HG02840 (cell line): ENCODE measurements at regions not wholly inside any gene's neighbourhood (a gene's known extent, or its start where the extent isn't known, plus 50 kb on each side); places are given as distances from the start of the nearest gene placed in this dataset.

Experiments
- ATAC-seq: cut with Tn5 transposase; IDR thresholded peaks from one replicate; pipeline ENCODE4 v1.9.1; 2021; ENCODE audit warnings: mild to moderate bottlenecking, moderate library complexity, moderate number of reproducible peaks; ENCODE audit not compliant: unreplicated experiment, low FRiP score

DNA sequence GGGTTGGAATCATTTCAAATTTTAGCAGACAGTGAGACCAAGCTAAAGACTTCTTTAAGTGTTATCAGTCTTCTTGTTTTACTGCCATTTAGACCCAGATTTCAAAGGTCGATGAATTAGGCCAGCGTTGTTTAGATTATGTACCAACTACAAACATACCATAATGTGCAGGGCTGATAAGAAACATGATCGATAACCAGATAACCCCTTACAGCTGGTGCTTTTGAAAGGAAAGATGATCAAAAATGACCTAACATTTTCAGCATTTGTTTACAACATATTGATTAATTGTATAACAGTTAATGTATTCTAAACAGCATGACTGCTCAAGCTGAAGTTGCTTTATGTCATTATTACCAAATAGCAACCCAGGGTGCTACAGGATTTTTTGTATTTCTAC, 400.4 kb upstream of the FAM241A start:
- no peak for ATAC-seq

DNA sequence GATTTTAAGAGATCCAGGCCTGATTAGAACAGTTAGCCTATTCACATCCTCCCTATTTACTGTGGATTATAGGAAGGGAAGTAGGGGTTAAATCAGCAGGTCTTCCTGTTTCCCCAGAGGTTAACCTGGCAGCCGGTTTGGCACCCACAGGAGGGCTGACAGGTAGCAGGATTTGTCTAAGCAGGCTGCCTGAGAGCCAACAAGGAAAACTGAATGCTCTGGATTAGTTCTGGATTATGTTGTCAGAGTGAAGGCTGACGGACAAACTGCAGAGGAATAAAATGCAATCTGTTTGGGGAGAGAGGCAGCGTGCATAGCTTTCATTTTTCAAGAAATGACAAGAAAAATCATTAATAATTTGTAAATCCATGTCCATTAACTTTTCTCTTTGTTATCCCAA, 397.1 kb upstream of the FAM241A start:
- ATAC-seq = no peak

DNA sequence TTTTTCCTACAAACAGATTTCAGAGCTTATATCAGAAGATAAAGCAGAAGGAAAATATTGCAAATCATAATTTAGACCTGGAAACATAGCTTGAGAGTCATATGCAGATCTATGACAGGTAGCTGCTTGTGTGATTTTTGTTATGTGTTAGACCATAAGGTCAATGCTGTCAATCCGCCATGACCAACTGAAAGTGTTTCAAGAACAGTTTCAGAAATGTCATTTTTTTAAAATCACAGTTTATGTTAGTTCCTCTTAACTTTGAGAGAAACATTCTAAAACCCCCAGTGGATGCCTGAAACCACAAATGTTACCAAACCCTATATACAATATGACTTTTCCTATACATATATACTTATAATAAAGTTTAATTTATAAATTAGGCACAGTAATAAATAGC, 391.3 kb upstream of the FAM241A start:
- ATAC-seq = no peak

DNA sequence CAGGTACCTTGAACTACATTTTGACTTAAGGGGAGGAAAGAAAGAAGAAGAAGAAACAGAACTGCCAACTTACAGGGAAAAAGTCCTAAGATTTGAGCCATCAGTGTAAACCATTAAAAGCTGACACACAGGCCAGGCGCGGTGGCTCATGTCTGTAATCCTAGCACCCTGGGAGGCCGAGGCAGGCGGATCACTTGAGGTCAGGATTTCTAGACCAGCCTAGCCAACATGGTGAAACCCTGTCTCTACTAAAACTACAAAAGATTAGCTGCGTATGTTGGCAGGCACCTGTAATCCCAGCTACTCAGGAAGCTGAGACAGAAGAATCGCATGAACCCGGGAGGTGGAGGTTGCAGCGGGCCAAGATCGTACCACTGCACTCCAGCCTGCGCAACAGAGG, 389.7 kb upstream of the FAM241A start:
- ATAC-seq = no peak

DNA sequence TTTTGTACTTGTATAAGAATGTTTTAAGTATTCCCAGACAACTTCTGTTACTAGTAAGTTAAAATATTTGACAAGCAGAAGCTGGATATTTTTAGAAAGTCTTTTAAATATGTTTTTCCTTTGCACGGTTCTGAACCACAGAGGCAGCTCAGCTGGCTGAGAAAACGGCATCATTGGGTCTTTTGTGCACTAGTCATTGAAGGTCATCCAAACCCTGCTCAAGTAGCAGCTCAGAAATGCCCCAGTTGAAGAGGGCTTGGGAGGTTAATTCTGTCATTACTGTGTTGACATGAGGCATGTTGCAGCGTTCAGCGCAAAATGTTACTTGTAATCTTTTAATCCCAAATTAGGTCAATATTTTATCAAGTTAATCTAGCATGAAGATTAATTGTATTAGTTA, 383.7 kb upstream of the FAM241A start:
- no peak for ATAC-seq

DNA sequence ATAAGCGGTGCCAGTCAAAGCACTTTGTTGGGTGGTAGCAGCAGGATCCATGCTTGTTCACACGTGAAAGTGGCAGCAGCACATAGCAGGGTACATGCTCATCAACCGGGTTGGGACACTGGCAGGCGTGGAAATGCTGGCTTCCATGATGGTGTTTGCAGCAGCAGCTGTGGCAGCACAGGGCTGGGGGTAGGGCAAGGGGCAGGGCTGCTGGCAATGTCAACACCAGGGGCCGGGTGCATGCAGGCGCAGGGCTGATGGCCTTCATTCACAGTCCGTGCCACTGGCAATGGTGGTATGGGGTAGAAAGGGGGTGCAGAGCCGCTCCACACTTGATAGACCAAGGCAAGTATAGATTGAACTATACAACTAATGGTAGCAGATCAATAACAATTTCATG, 374.7 kb upstream of the FAM241A start:
- ATAC-seq = no peak

- ATAC-seq = no peak
These were observed 371.4 kb upstream of the FAM241A start for GRCh38 chr4:111773858-111774257.

- ATAC-seq = no peak
These were observed 369.5 kb upstream of the FAM241A start for GRCh38 chr4:111775556-111776297.

DNA sequence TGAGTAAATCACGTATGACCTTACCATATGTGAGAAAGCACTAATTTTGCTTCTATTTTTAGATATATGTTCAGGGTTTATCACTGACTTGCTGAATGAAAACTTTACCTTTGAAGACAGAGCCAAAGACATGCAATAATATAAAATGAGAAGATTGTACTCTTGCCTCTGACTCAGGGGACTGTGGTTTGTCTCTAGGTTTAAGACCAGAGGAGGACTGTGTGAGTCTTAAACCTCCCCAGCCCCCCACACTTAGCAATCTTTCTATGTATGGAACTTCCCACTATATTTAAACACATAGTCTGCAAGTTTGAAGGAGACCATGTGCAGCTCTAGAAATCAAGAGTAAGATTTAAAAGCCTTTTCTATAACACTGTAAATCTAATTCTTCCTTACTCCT, 368.7 kb upstream of the FAM241A start:
- no peak for ATAC-seq

DNA sequence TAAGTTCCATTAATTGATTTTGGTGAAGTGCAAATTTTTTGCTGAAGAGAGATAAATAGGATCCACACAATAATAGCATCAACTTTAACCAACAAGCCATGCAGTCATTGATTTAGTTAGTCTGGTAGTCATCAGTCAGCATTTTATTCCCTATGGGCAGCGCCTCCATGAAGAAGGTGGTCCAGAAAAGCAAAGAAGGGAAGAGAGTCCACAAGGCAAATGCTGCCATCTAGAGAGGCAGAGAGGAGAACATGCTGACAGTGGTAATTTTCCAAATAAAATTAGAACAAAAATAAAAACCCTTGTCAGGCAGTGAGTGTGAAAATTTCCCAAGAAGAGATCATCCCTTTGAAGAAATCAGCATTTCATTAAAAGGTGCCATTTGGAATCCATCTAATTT, 366.7 kb upstream of the FAM241A start:
- ATAC-seq = no peak

- no peak for ATAC-seq
These were observed 364.3 kb upstream of the FAM241A start for GRCh38 chr4:111780965-111781364.

DNA sequence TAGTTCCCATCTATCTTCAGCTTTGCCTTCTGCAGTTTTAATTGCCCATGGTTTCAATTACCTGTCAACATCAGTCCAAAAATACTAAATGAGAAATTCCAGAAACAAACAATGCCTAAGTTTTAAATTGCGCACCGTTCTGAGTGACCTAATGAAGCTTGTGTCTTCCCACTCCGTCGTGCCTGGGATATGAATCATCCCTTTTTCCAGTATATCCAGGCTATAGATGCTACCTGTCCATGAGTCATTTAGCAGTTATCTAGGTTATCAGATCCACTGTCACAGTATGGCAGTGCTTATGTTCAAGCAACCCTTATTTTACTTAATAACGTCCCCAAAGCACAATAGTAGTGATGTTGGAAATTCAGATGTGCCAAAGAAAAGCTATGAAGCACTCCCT, 363.6 kb upstream of the FAM241A start:
- ATAC-seq = no peak

- ATAC-seq = no peak
These were observed 357.2 kb upstream of the FAM241A start for GRCh38 chr4:111788099-111788498.

DNA sequence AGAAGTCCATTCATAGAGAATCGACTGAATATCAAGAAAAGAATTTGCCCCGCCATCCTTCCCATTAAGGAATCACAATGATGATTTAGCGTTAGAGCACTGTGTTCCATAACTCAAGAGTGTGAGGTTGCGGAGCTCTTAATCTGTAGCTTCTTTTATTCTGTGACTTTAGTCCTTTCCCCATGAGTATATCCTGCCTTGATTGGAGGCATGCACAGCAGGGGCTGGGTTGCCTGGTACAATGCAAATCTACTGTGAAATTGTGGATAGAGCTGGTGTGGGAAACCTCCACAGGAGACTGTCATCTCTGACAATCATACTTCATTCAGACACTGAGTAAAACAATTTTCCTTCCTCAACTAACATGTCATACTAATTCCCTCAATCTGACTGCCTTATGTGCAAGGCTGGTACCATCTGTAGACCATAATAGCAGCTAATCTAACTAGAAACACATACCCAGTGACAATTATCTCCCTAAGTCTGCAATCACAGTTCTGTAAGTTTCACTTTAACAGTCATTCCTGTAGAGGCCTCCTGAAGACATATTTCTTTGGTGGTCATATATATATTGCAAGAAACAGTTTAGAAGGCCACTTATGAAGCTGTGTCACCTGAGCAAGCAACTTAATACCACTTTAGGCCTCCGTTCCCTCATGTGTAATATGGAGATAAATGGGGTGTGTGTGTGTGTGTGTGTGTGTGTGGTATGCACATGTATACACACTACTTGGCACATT, 355.2 kb upstream of the FAM241A start:
- no peak for ATAC-seq

DNA sequence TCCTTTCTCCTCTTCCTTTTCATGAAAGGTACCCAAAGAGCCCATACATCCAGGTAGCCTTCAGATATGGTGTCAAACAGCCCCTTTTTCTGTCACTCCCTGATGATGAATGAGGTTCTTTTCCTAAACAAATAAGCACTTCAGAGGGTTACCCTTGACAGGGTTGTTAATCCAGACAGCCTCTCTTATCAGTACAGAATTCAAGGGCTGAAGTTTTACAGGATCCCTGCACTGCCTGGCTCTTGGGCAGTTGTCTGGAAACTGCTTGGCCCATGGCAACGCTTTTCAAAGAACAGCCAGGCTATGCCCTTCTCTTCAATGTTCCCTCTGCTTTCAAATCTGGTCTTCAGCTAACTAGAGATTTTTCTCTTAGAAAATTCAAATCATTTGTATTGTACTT, 352.6 kb upstream of the FAM241A start:
- no peak for ATAC-seq

DNA sequence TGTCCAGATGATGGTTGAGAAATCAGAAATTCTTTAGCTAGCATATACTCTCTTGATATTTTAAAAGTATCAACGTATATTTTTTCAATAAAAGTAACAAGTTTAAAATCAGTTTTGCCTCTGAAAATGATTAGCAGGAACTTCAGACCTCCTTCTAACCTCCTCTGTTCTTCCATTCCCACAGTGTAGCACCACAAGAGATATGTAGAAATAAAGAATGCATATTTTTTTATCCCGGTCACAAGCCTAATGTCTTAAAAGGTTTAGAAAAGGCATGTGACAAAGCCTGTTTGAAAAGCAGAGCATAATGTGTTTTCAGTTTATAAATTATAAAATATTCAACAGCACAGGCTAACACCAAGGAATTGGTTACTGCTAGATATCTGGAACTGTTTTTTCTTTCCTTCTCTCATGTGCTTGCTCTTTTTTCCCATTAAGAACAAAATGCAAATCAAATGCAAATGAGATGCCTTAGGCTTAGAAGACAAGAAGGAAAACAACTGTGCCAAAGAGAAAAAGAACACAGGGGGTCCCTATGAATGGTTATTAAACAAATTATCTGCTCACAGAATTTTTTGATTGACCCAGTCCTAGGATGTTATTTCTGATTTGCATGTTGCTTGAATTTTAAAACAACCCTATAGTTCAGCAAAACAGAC, 351.7 kb upstream of the FAM241A start:
- no peak for ATAC-seq

GRCh38 chr4:111797455-111798163, 347.6 kb upstream of the FAM241A start:
- no peak for ATAC-seq

GRCh38 chr4:111798840-111799239, 346.4 kb upstream of the FAM241A start:
- ATAC-seq = no peak

DNA sequence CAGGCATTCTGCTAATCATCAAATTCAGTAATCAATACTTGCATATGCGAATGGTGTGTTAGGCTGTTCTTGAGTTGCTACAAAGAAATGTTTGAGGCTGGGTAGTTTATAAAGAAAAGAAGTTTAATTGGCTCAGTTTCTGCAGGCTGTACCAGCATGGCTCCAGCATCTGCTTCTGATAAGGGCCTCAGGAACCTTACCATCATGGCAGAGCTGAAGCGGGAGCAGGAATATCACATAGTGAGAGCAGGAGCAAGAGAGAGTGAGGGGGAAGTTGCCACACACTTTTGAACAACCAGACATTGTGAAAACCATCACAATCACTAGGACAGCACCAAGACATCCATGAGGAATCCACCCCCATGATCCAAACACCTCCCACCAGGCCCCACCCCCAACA, 344.7 kb upstream of the FAM241A start:
- ATAC-seq = no peak

- ATAC-seq = no peak
These were observed 343.1 kb upstream of the FAM241A start for GRCh38 chr4:111802191-111802590.

GRCh38 chr4:111806331-111806730, 338.9 kb upstream of the FAM241A start:
- no peak for ATAC-seq
